OCI-LY1 (cell line): ENCODE measurements at regions not wholly inside any gene's neighbourhood (a gene's known extent, or its start where the extent isn't known, plus 50 kb on each side); places are given as distances from the start of the nearest gene placed in this dataset.
"Not testable (repeated sequence)": the region's sequence is repeated elsewhere in the genome, so short reads cannot be mapped to it uniquely, and the experiment has no call there.

ENCODE experiments used
- H2AFZ ChIP-seq: fragments of 200-600 bp; sonication (generic), shearing (Covaris generic); 2 replicates; pipeline ENCODE4 v1.6.0; 2014; ENCODE audit warnings: antibody characterized with exemption, mild to moderate bottlenecking, low read length
- H3F3A ChIP-seq: fragments of 200-600 bp; sonication (generic), shearing (Covaris generic); 2 replicates; pipeline ENCODE4 v1.6.0; 2014; ENCODE audit warnings: mild to moderate bottlenecking, antibody characterized with exemption, low read length, moderate library complexity; ENCODE audit not compliant: insufficient read depth
- H3K27ac ChIP-seq: fragments of 200-600 bp; sonication (generic); 2 replicates; pipeline ENCODE4 v1.5.1; 2014; ENCODE audit warnings: low read length, mixed run types, mild to moderate bottlenecking, low read depth; ENCODE audit not compliant: poor library complexity, severe bottlenecking
- H3K27me3 ChIP-seq: fragments of 200-600 bp; sonication (generic); 2 replicates; pipeline ENCODE4 v1.6.0; 2014; ENCODE audit warnings: antibody characterized with exemption, mild to moderate bottlenecking, low read length, moderate library complexity; ENCODE audit not compliant: insufficient read depth
- H3K36me3 ChIP-seq: fragments of 200-600 bp; sonication (generic); 2 replicates; pipeline ENCODE4 v1.6.1; 2014; ENCODE audit warnings: mild to moderate bottlenecking, antibody characterized with exemption, low read length, moderate library complexity, mixed read lengths; ENCODE audit not compliant: insufficient read depth
- H3K4me1 ChIP-seq: fragments of 200-600 bp; sonication (generic); 2 replicates; pipeline ENCODE4 v1.5.1; 2014; ENCODE audit warnings: mild to moderate bottlenecking, low read length, moderate library complexity; ENCODE audit not compliant: insufficient read depth, severe bottlenecking
- H3K4me2 ChIP-seq: fragments of 200-600 bp; sonication (generic), shearing (Covaris generic); 2 replicates; pipeline ENCODE4 v1.6.1; 2014; ENCODE audit warnings: low read length
- H3K4me3 ChIP-seq: fragments of 200-600 bp; sonication (generic); 2 replicates; pipeline ENCODE4 v1.5.1; 2014; ENCODE audit warnings: low read length, low read depth, mild to moderate bottlenecking, mixed read lengths; ENCODE audit not compliant: poor library complexity, severe bottlenecking
- H3K79me2 ChIP-seq: fragments of 200-600 bp; shearing (Covaris generic); 2 replicates; pipeline ENCODE4 v1.6.1; 2016; ENCODE audit warnings: mixed run types, low read length, mixed read lengths; ENCODE audit not compliant: insufficient read depth
- H3K9ac ChIP-seq: fragments of 200-600 bp; sonication (generic), shearing (Covaris generic); 2 replicates; pipeline ENCODE4 v1.6.1; 2014; ENCODE audit warnings: mild to moderate bottlenecking, low read length, mixed read lengths
- H3K9me2 ChIP-seq: fragments of 200-600 bp; sonication (generic), shearing (Covaris generic); 2 replicates; pipeline ENCODE4 v1.6.1; 2014; ENCODE audit warnings: low read depth, mild to moderate bottlenecking, low read length, mixed read lengths
- H3K9me3 ChIP-seq: fragments of 200-600 bp; shearing (Covaris generic); 2 replicates; pipeline ENCODE4 v1.6.1; 2014; ENCODE audit warnings: low read length, mixed read lengths
- H4K20me1 ChIP-seq: fragments of 200-600 bp; sonication (generic), shearing (Covaris generic); 2 replicates; pipeline ENCODE4 v1.6.0; 2016; ENCODE audit warnings: mild to moderate bottlenecking, low read length; ENCODE audit not compliant: insufficient read depth
- CTCF ChIP-seq: fragments of 200-600 bp; sonication (generic), shearing (Covaris generic); IDR thresholded peaks from 2 replicates; pipeline ENCODE4 v1.5.1; 2017; ENCODE audit warnings: mild to moderate bottlenecking, antibody characterized with exemption, low read length, moderate library complexity, mixed read lengths
- EZH2 ChIP-seq: fragments of 200-600 bp; sonication (generic), shearing (Covaris generic); IDR thresholded peaks from 2 replicates; pipeline ENCODE4 v1.8.0; 2017; ENCODE audit warnings: borderline replicate concordance, mixed run types, mild to moderate bottlenecking, antibody characterized with exemption, low read length, moderate library complexity, mixed read lengths

GRCh38 chr4:187088070-187088799 is 364.6 kb upstream of the FAT1 start:
- no peak overlapping the region for H2AFZ ChIP-seq
- no peaks in the 10 kb centered on the region for H3K36me3 ChIP-seq
- H4K20me1 ChIP-seq, result no peaks in the 10 kb centered on the region
- peaks cover 5% of the 10 kb centered on the region for H3K4me1 ChIP-seq
- TF ChIP-seq EZH2 (no peak), CTCF (no peak)
- H3K27ac ChIP-seq, result no peak overlapping the region
- H3K9ac ChIP-seq, result no peak overlapping the region
- no peak overlapping the region for H3K4me3 ChIP-seq
- H3K9me3 ChIP-seq, result no peaks in the 10 kb centered on the region
- no peak overlapping the region for H3K4me2 ChIP-seq
- no peaks in the 10 kb centered on the region for H3F3A ChIP-seq
- H3K27me3 ChIP-seq, result no peaks in the 10 kb centered on the region
- no peaks in the 10 kb centered on the region for H3K9me2 ChIP-seq
- H3K79me2 ChIP-seq, result no peaks in the 10 kb centered on the region

GRCh38 chr4:187090401-187090800 is 366.7 kb upstream of the FAT1 start:
- Histone ChIP-seq H3K36me3 (peaks cover 4% of the 10 kb centered on the region; the same call in 1 of the 2 replicates), H3K4me3 (no peak overlapping the region), H3K27me3 (no peaks in the 10 kb centered on the region), H3K9me3 (peaks cover 3% of the 10 kb centered on the region; the same call in 1 of the 2 replicates), H3K79me2 (no peaks in the 10 kb centered on the region), H3F3A (no peaks in the 10 kb centered on the region), H3K4me2 (no peak overlapping the region), H3K9me2 (no peaks in the 10 kb centered on the region), H2AFZ (no peak overlapping the region), H3K4me1 (no peaks in the 10 kb centered on the region), H3K27ac (no peak overlapping the region), H3K9ac (no peak overlapping the region), H4K20me1 (no peaks in the 10 kb centered on the region)
- TF ChIP-seq CTCF (no peak), EZH2 (no peak)

- H3K9me3 ChIP-seq, H3K27me3 ChIP-seq, H3K9ac ChIP-seq, H3F3A ChIP-seq, H3K36me3 ChIP-seq, H3K4me3 ChIP-seq, H3K79me2 ChIP-seq, H3K9me2 ChIP-seq, H3K4me1 ChIP-seq, H3K4me2 ChIP-seq, H2AFZ ChIP-seq, H3K27ac ChIP-seq, H4K20me1 ChIP-seq: not testable (repeated sequence)
Observed at GRCh38 chr4:187090832-187091231, 367.2 kb upstream of the FAT1 start.

GRCh38 chr4:187094144-187094543 is 370.5 kb upstream of the FAT1 start:
- Histone ChIP-seq H3K27me3 (no peaks in the 10 kb centered on the region), H3K4me2 (no peak overlapping the region), H3K27ac (no peak overlapping the region), H3K36me3 (peaks cover 5% of the 10 kb centered on the region; the same call in 1 of the 2 replicates), H2AFZ (no peak overlapping the region), H3K9ac (no peak overlapping the region), H3F3A (no peaks in the 10 kb centered on the region), H3K79me2 (no peaks in the 10 kb centered on the region), H3K9me2 (no peaks in the 10 kb centered on the region), H3K4me1 (no peaks in the 10 kb centered on the region), H3K9me3 (peaks cover 9% of the 10 kb centered on the region), H4K20me1 (no peaks in the 10 kb centered on the region), H3K4me3 (no peak overlapping the region)
- no peak for TF ChIP-seq EZH2
- TF ChIP-seq CTCF, result no peak
